ENCODE measurements at regions not wholly inside any gene's neighbourhood (a gene's known extent, or its start where the extent isn't known, plus 50 kb on each side); places are given as distances from the start of the nearest gene placed in this dataset.

DNA sequence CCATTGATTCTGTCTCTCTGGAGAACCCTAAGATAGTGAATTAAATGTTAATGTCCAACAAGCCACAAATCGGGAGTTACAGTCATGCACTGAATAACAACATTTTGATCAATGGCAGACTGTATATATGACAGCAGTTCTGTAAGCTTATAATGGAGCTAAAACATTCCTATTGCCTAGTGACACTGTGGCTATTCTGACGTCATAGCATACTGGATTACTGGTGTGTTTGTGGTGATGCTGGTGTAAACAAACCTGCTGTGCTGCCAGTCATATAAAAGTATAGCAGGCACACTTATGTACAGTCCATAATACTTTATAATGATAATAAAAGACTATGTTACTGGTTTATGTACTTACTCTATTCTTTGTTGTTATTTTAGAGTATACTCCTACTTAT lies 56.7 kb upstream of the BICD1 start:
- peaks cover 53% of the 10 kb centered on the region for H3K9me3 ChIP-seq (ENCODE audit: control insufficient read depth, low read length)
- TF ChIP-seq, protein P1, sequence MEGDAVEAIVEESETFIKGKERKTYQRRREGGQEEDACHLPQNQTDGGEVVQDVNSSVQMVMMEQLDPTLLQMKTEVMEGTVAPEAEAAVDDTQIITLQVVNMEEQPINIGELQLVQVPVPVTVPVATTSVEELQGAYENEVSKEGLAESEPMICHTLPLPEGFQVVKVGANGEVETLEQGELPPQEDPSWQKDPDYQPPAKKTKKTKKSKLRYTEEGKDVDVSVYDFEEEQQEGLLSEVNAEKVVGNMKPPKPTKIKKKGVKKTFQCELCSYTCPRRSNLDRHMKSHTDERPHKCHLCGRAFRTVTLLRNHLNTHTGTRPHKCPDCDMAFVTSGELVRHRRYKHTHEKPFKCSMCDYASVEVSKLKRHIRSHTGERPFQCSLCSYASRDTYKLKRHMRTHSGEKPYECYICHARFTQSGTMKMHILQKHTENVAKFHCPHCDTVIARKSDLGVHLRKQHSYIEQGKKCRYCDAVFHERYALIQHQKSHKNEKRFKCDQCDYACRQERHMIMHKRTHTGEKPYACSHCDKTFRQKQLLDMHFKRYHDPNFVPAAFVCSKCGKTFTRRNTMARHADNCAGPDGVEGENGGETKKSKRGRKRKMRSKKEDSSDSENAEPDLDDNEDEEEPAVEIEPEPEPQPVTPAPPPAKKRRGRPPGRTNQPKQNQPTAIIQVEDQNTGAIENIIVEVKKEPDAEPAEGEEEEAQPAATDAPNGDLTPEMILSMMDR (conservative IDR thresholded peaks at IDR 0.05), result no peak
- H3K27me3 ChIP-seq (ENCODE audit: control insufficient read depth, insufficient read depth, low read length, poor library complexity, severe bottlenecking), result no peaks in the 10 kb centered on the region
- WGBS, 2 experiments (ENCODE audit: insufficient coverage in 1 of 2, insufficient read length in 1 of 2), result 84 to 86% methylated on average over 1 to 2 of the region's 2 CpGs
- H3K4me3 ChIP-seq (ENCODE audit: low read length), result peak overlapping the region; percentile 61
- no peaks in the 10 kb centered on the region for H3K4me1 ChIP-seq (ENCODE audit: control insufficient read depth, insufficient read depth, low read length)
- Mint-ChIP-seq H3K9me3 (peaks cover 80% of the 10 kb centered on the region), H3K36me3 (ENCODE audit: low read depth) (peaks cover 31% of the 10 kb centered on the region), H3K4me1 (peaks cover 26% of the 10 kb centered on the region), H3K4me3 (no peak overlapping the region), H3K27me3 (ENCODE audit: insufficient read depth) (no peaks in the 10 kb centered on the region), H3K27ac (no peak overlapping the region)
- no peak overlapping the region for H3K27ac ChIP-seq (ENCODE audit: low read depth, low read length)
- DNase-seq, result no peak
- H3K9ac ChIP-seq (ENCODE audit: extremely low read depth, low read length, poor library complexity, severe bottlenecking), result no peak overlapping the region
- no peaks in the 10 kb centered on the region for H3K36me3 ChIP-seq (ENCODE audit: control insufficient read depth, insufficient read depth, low read length)

DNA sequence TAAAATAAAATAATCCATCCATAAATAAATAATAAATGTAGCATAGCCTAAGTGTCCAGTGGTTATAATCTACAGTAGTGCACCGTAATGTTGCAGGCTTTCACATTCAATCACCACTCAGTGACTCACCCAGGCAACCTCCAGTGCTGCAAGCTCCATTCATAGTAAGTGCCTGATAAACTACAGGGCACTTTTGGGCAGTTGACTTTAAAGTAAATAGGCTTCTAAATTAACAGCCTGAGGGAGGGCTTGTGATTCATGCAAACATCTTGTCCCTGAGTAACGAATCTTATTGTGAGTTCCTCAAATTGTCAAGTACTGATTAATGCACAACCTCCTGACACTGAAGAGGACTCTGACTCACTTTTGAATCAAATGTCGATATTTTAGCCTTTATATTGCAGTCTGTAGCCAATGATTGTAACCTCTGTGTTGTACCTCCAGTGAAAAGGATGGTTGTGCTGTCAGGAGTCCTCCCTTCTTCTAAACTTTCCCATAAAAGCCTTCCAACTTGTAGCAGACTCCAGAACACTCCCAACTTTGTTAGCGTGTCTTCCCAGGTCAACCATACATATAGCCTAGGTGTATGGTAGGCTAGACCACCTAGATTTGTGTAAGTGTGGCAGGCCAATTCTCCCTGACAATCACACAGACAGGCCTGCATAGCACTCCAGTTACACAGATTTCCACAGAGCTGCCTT lies 55.0 kb upstream of the BICD1 start:
- Histone ChIP-seq H3K9ac (ENCODE audit: extremely low read depth, low read length, poor library complexity, severe bottlenecking) (no peak overlapping the region), H3K27me3 (ENCODE audit: control insufficient read depth, insufficient read depth, low read length, poor library complexity, severe bottlenecking) (no peaks in the 10 kb centered on the region), H3K4me3 (ENCODE audit: low read length) (no peak overlapping the region), H3K27ac (ENCODE audit: low read depth, low read length) (no peak overlapping the region), H3K4me1 (ENCODE audit: control insufficient read depth, insufficient read depth, low read length) (no peaks in the 10 kb centered on the region), H3K9me3 (ENCODE audit: control insufficient read depth, low read length) (peaks cover 55% of the 10 kb centered on the region), H3K36me3 (ENCODE audit: control insufficient read depth, insufficient read depth, low read length) (no peaks in the 10 kb centered on the region)
- Mint-ChIP-seq H3K4me1 (peaks cover 24% of the 10 kb centered on the region), H3K36me3 (ENCODE audit: low read depth) (peaks cover 35% of the 10 kb centered on the region), H3K9me3 (peaks cover 81% of the 10 kb centered on the region), H3K27ac (peak overlapping the region; percentile 31), H3K4me3 (no peak overlapping the region), H3K27me3 (ENCODE audit: insufficient read depth) (no peaks in the 10 kb centered on the region)
- TF ChIP-seq, protein P1 (conservative IDR thresholded peaks at IDR 0.05), result no peak
- DNase-seq, result no peak
- 82 to 84% methylated on average over 3 to 4 of the region's 4 CpGs for WGBS, 2 experiments (ENCODE audit: insufficient coverage in 1 of 2, insufficient read length in 1 of 2)

- H3K4me3 Mint-ChIP-seq, result no peak overlapping the region
- 56 to 65% methylated on average over 3 to 5 of the region's 5 CpGs for WGBS, 2 experiments (ENCODE audit: insufficient coverage in 1 of 2, insufficient read length in 1 of 2)
- DNase-seq, result no peak
- Histone ChIP-seq H3K27ac (ENCODE audit: low read depth, low read length) (no peak overlapping the region), H3K9ac (ENCODE audit: extremely low read depth, low read length, poor library complexity, severe bottlenecking) (no peak overlapping the region), H3K4me1 (ENCODE audit: control insufficient read depth, insufficient read depth, low read length) (no peaks in the 10 kb centered on the region), H3K9me3 (ENCODE audit: control insufficient read depth, low read length) (peaks cover 55% of the 10 kb centered on the region), H3K4me3 (ENCODE audit: low read length) (no peak overlapping the region), H3K27me3 (ENCODE audit: control insufficient read depth, insufficient read depth, low read length, poor library complexity, severe bottlenecking) (no peaks in the 10 kb centered on the region), H3K36me3 (ENCODE audit: control insufficient read depth, insufficient read depth, low read length) (no peaks in the 10 kb centered on the region)
- TF ChIP-seq, protein P1 (conservative IDR thresholded peaks at IDR 0.05), result no peak
- H3K36me3 Mint-ChIP-seq (ENCODE audit: low read depth), result peaks cover 39% of the 10 kb centered on the region
- peaks cover 82% of the 10 kb centered on the region for H3K9me3 Mint-ChIP-seq
- H3K27me3 Mint-ChIP-seq (ENCODE audit: insufficient read depth), result no peaks in the 10 kb centered on the region
- H3K4me1 Mint-ChIP-seq, result peaks cover 24% of the 10 kb centered on the region
- peak overlapping the region; percentile 31 for H3K27ac Mint-ChIP-seq
Measured at GRCh38 chr12:32052212-32052713, 54.4 kb upstream of the BICD1 start.
